Inflammatory macrophage (primary cell): ENCODE measurements at regions not wholly inside any gene's neighbourhood (a gene's known extent, or its start where the extent isn't known, plus 50 kb on each side); places are given as distances from the start of the nearest gene placed in this dataset.

ENCODE experiments used
- DNase-seq, 2 donors: peaks; one replicate each; pipeline ENCODE4 v3.0.0-alpha.2; 2020 to 2022

DNA sequence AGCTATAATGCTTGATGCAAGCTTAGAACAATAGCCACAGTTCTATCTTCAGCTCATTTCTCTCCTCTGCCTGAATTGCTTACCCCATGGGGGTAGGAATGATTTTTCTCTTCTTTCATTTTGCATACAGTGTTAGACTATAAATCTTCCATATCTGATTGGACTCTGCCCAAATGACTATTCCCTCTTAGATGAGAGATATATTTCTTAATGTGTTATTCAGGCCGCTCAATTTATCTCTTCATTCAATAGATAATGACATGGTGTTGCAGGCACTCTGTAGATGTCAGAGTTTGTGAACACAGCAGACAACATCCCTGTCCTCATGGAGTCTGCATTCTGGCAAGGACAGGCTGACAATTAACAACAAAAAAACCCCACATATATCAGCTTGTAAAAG lies 443.7 kb upstream of the CELF4 start:
- no peak for DNase-seq

DNA sequence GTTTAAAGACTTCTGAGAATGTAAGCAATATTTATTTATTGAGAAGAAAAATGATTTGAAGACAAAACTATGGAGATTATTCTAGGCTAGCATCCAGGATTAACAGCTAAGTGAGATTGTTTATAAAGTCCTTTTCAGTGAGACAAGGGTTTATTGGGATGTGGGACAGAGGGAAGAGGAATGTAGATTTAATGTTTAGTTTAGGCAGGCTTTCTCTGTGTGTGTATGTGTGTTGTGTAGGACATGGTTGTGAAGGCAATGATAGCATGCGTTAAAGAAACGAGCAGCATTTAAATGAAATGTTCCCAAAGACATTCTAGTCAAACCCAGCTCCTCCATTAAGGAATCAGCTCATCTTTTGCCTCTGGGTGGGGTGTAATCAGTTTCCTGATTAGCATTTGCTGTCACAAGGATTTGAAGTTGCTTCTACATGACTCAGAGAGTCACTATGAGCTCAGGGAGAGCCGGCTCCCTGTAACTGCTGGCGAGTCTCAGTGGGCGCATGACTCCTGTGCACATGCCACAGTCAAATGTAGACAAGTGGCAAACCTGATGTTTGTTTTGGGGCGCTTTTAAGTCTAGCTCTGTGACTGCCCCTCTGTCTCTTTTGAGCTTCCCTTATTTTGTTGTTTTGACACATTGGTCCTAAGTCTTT lies 442.2 kb upstream of the CELF4 start:
- no peak for DNase-seq

DNA sequence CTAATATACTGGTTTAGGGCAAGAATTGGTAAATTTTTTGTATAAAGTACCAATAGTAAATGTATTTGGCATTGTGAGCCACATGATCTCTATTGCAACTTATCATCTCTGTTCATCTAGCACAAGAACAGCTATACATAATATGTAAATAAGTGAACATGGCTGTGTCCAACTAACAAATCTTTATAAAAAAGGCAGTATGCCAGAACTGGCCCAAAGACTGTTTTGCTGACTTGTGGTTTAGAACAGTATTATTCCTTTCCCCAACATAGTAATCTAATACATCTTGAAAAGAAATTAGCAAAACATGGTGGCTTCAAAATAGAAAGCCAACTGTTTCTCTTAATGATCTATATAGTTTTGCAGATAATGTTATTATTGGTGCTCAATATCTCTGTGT lies 441.4 kb upstream of the CELF4 start:
- no peak for DNase-seq

DNA sequence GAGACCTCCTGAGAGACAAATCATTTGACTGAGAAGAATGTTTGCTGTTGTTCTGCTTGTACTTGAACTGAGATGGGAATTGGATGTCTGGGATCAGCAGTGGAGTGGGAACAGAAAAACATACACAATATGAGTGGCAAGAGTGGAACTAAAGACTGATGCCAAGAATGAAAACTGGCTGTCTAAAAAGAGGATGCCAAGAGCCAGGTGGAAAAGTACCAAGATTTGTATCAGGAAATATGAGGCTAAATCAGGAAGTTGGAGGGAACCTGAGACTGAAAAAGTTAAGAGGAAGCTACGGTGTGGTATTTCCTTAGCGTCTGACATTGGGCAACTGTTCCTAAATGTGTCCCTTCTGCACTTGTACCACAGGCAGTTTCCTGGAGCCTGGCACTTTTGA lies 440.9 kb upstream of the CELF4 start:
- no peak for DNase-seq

DNA sequence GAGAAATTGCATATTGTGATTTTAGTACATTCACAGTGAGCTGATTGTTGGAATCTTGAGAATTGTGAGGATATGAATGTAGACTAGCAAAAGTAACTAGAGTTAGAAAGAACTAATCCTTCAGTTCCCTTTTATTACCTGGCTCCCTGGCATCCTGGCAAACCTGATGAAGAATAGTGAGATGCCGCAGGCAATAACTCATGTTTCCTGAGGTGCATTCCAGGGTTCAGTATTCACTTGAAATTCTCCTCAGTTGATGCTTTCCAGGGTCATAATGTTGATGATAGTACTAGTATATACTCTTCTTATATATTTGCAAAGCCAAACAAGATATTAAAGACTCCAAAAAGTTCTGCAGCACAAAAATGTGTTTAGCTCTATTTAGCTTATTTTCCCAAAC lies 432.1 kb upstream of the CELF4 start:
- DNase-seq, result no peak

DNA sequence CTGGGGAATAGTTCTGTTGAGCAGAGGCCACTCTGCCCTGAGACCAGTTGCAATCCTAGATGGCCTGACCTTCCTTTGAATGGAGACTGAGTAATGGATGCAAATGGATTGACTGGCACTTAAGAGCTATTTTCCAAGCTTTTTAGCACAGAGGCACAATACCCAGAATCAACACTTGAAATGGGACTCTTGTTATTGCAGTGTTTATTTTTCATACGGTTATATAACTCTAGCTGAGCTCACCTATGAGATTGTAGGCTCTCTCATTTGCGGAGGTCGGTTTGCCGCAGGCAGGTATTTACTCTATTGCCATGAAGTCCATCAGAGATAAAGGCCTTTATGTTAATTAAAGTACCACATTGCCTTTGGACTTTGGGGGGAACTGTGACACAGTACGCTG lies 422.3 kb upstream of the CELF4 start:
- DNase-seq, result no peak

DNA sequence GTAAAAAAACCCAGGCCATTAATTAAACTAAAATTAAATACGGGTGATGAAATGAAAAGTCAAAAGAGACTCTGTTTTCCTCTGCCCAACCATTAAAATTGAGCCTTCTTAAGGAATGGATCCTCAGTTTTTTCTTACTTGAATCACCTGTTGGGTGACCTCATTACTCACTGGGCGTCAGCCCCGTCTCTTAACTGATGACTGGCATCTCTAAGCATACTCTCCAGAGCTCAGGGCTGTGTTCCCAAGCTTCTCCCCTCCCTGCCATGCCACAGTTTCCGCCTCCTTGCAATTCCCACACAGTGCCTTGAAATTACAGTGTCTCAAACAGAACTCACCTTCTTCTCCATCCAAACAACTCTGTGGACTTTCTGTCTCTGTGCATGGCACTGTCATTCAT lies 421.1 kb upstream of the CELF4 start:
- no peak for DNase-seq

DNA sequence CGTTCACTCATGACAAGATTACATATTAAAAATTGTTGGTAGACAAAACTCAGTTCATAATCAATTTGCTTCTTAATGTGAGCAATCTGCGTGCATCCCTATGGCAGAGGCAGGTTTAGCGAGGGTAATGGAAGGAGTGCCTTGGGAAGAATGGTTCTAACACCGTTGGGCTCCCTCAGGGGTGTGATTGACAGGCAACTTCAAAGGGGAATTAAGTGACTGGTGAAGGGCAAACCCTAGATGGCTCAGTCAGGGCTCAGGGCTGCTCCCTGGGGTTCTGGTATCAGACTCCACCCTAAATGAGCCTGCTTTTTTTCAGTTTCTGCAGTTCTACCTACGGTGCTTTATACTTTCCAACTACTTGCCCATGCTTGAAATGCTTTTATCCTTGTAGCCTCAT lies 419.5 kb upstream of the CELF4 start:
- no peak for DNase-seq

DNA sequence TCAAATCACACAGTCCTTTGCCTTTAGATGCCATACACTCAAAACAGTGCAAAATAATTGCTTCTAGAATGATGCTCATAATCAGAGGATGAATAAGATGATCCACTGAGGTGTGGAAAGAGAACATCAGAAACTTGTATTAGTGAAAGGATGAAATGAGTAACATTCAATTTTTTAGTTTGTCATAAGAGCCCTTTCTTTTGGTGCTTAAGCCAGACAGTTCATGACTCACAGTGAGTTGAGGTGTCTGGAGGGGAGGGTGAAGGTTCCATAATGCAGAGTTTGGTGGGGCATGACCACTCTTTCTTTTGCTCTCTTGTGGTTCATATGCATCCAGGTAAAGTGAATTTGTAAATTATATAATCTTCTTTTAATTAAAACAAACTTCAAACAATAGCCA lies 415.0 kb upstream of the CELF4 start:
- DNase-seq, result no peak

DNA sequence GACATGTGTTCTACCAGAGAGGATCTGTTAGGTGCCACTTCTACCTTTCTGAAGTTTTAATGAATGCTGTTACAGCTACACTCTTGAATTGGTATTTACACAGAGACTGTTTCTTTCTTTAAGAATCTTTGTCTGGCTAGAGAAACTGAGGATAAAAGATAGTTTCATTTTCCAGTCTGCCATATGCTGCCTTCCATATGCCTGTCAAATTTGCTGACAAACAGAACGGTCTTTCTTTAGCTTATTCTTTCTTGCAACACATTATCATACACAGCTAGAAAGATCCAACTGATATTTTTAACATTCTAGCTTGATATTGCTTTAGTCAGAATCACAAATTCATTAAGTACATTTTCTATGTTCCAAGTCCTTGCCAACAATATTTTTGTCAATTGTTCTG lies 409.8 kb upstream of the CELF4 start:
- DNase-seq, result no peak

DNA sequence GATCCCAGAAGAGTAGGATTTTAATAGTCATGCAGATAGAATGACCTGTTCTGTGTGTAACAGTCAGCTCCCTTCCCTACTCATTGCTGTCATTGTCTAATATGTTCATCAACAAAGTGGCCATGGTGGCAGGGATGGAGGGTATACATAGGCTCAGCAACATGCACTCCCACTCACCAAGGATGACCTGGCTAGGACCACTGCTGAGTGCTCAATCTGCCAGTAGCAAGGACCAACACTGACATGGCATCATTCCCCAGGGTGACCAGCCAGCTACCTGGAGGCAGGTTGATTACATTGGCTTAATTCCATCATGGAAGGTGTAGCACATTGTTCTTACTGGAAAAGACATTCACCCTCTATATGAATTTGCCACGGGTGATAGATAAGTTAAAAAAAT lies 401.7 kb upstream of the CELF4 start:
- DNase-seq, result no peak

DNA sequence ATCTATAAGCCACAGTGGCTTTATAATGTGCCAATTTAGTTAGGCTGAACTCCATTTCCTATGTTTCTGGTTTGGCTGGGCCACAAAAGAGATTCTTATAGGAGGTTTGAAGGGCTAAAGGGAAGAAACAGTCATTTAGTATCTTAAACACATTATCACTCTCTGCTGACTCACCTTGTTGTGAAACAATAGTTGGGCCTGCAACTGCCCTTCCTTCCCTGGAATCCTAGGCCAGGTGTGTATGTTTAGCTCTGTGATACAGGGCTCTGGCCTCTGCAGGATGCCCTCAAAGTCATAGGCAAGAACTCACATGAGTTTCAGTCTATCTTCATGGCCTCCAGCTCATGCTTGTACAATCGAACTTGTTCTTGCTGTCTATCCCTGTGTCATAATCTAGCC lies 400.0 kb upstream of the CELF4 start:
- DNase-seq, result no peak

DNA sequence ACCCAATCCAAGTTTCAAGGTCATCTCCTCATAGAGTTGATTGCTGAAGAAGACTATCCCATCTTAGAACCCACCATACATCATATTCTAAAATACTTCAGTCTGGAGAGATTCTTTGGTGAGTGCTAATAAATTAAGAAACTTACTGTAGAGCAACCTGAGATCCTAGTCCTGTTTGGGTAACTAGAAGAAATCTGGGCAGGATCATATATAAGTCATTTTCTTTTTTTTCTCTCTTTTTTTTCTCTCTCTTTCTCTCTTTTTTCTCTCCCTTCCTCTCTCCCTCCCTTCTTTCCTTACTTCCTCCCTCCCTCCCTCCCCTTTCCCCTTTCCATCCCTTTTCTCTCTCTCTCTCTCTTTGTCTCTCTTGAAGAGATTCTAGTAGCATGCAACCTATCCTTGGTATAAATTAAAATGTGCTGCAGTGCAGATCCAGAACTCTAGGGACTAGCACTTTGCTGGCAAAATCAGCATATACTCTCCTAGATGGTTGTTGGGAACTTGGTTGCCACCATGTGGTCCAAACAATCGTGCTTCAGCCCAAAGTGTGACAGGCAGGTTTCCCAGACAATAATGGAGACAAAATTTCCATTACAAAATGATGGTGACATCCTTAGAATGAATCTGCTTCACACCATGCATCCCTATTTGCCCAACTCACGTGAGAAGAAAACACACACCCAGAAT lies 399.4 kb upstream of the CELF4 start:
- DNase-seq, result no peak

DNA sequence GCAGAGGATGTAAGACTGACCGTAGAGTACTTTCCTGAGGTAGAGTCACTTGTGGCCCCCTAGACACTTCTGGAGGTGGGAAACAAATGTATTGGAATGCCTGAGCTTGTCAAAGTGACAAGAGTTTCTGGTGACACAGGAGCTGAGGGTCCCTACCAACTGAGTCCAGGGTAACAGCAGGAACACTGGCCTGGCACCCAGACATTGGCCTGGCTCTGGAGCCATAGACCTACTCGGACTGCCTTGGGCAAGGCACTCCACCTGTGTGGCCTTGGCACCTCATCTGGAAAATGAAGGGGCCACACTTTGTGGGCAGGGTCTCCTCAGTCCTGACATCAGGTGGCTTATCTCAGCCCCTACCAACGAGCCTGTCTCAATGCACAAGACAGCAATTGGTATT lies 398.2 kb upstream of the CELF4 start:
- no peak for DNase-seq

DNA sequence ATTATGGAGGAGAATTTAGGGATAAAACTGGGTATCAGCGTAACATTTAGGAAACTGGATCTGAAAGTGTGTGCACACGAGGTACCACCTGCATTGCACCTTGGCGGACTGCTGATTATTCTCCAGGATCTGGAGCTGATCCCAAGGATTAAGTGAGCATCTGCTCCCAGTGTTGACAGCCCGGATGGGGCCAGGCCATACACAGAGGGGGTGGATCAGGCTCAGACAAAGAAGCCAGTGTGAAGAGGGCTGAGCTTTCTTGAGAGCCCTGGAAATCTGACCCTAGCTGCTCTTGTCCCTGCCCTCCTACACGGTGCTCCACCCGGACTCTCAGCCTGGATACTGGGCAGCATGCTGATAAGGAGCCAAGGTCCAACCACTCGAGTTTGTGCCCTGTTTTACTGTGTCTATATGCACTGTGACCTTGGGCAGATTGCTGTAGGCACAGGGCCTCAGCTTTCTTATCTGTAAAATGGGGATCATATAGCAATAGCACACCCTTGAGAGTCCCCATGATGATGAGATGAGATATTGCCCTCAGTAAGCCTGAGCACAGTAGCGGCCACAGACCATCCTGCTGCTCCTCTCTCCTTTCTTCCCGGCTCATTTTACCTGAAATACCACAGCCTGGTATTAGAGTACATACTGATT lies 396.8 kb upstream of the CELF4 start:
- DNase-seq, result no peak

DNA sequence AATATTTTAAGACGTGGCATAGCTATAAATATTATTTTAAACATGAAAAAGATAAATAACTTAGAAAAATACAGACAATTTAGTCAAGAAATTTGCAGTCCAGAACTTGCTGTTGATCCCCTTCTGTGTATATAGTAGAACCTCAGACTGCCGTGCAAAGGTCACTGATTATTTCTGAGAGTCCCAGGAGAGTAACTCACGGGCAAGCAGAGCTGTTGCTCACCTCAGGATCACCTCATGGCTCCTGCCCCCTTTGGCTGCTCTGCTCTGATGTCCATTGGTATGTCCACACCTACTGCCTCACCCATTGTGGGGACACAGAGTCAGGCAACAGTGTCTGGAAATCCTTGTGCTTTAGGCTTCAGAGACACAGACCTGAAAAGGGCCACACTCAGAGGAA lies 392.9 kb upstream of the CELF4 start:
- DNase-seq, result no peak

DNA sequence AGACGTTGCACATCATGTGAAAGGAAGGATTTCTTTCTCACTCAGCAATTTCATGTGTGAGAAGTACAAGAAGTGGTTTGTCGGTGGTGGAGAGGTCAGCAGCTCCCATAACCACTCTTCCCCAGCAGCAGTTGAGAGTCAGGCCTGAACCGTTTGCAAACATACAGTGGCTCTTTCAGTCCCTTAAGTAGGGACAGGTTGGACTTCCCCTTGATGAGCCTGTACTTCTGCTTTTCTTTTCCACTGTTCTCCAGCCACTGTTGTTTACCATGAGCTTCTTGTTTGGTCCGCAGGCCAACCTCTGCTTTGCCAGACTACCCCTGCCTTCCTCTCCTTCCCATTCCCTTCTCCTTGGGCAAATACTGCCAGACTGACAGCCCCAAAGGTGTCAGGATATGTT lies 391.3 kb upstream of the CELF4 start:
- DNase-seq, result no peak

DNA sequence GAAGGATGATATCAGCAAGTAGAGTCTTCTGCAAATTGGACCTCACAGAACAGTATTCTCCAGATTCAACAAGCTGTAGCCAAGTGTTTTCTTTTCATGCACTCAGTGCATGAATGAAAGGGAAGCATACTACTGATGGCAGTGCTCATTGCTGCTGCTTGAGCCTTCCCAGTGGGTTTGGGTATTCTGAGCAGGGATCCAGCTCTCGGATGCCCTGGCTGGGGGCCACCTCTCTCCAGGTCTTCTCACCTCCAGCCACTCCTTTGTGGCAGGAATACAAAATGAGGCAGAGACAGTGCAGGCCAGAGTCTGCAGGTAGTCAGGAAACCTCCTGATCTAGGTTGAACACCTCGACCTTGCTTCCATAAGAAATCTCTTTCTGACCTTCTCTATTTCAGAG lies 390.4 kb upstream of the CELF4 start:
- no peak for DNase-seq

DNA sequence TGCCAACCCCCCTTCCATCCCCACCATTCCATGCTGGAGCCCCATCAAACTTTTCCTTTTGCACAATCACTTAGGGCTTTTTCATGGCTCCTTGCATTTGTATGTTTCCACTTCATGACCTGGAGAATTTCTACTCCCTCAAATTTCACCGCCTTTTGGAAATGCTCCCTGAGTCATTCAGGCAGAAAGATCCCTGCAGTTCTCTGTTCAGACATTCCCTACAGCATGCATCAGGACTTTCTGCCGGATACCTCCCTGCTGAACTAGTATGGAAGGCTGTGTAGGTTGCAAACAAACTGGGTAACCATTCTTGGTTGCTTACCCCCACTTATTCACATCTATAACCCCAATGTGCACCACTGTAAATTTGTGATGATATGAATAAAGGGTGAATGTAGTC lies 389.6 kb upstream of the CELF4 start:
- DNase-seq, result no peak

DNA sequence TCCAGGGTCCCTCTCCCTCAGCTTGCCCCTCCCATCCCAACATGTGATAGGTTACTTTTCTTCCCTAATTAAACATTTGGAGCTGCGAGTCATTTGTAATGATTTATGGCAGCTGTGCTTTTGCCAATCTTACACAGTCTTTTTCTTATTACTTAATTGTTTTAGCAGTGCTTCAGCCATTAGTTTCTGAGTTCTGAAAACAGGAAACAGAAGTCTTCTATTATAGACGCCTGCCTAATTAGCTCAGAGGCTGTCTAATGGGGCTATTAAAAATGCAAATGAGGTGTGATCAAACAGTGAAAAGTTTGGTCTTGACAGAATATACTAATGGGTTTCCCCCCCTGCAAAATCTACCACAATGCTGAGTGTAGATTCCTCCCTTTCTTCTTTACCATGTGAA lies 388.3 kb upstream of the CELF4 start:
- no peak for DNase-seq

DNA sequence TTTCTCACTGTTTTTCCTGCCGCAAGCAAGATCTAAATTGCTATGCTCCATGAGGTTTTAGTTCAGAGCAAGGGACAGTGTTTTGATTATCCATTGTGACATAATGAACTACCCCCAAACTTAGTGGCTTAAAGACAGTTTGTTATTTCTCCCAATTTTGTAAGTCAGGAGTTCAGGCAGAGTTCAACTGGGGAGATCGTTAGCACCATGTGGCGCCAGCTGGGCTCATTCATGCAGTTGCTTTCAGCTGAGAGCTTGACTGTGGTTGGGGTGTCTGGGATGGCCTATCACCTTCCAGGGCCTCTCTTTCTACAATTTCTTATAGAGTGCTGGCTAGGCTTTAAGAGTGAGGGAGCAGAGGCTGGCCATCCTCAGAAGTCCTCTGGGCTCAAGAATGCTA lies 382.9 kb upstream of the CELF4 start:
- DNase-seq, result no peak

DNA sequence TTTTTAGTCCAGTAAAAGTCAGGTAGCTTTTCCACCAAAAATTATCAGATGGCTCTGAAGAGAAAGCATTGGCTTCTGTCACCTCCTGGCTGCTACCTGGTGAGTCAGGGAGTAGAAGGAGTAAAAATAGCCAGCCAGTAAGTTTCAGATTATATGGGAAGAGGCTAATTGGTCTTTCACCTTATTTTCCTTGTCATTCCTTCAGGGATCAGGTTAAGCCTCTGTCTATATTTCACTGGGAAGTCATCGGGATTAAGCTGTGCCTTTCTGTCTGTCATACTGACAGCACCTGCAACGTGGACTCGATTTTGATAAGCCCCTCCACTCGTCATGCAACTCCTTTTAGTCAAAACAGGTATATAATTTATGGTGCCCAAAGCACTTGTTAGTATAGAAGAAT lies 380.7 kb upstream of the CELF4 start:
- DNase-seq, result no peak

DNA sequence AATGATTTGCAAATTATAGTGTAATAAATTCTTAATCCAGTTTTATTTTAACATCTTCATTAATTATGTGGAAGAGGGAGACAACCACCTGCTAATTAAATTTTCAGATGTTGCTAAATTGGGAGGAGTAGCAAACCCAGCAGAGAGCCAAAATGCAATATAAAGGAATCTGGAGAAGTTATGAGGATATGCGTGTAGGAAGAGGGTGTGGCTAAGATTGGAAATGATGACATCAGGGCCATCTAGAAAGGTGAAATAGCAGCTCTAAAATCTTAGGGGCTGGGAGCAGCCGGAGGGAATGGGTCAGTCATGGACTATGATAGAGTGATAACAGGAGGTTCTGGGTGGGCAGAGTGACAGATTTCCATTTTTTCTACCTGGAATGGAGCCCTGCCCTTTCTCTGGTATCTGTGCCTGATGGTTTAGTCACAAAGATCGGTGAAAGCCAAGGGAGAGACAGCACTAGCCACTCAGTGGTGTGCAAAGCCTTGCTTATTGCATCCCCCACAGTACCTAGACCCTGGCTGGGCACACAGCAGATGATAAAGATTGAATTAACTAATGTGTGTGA lies 379.2 kb upstream of the CELF4 start:
- DNase-seq, result no peak

DNA sequence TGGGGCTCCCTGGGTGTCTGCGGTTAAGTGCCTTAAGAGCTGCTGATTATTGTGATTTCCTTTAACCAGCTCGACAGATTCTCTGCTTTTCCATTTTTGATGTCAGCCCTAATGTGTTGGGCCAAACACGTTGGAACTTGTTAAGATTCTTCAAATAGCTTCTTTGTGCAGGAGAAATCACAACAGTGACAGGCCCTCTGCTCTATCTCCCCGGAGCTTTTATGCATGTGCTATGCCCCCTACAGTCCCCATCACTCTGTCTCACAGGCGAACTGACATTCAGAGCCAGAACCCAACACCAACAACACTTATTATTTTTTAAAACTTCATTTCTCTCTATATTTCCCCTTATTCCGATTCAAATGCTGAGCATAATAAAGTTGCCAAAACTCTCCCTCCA lies 371.7 kb upstream of the CELF4 start:
- DNase-seq, result no peak
